PC-3 (cell line): ENCODE measurements at regions not wholly inside any gene's neighbourhood (a gene's known extent, or its start where the extent isn't known, plus 50 kb on each side); places are given as distances from the start of the nearest gene placed in this dataset.

ENCODE experiments used
- ATAC-seq: fragments of 200-7000 bp; cut with Tn5 transposase; 2 replicates; pipeline ENCODE4 v1.9.1; 2020; ENCODE audit warnings: mild to moderate bottlenecking, moderate library complexity
- BruUV-seq: library from RNA; stranded (reverse); fragments of 400-500 nt; replicated peaks from 2 replicates; lab custom pipeline; 2021; lab: Mats Ljungman, UMichigan
- CTCF ChIA-PET: fragments of 300-600 bp; sonication (Branson Sonifier 250); formaldehyde crosslinking; loops from one replicate; lab custom pipeline; 2022; ENCODE audit warnings: antibody characterized with exemption; lab: Charles Lee
- POLR2A ChIA-PET: fragments of 300-600 bp; sonication (Branson Sonifier 250); formaldehyde crosslinking; loops from one replicate; lab custom pipeline; 2022; ENCODE audit warnings: antibody characterized with exemption; ENCODE audit not compliant: unreplicated experiment; lab: Charles Lee
- DNase-seq: peaks from one replicate; pipeline ENCODE4 v3.0.0-alpha.2; 2015
- H2AFZ ChIP-seq: fragments of 300-600 bp; sonication (generic); 2 replicates; pipeline ENCODE4 v1.6.0; 2016; ENCODE audit warnings: antibody characterized with exemption, low read length
- H3F3A ChIP-seq: fragments of 300-600 bp; sonication (generic); one replicate; pipeline ENCODE4 v1.6.0; 2017; ENCODE audit warnings: antibody characterized with exemption, low read length, control low read depth, mild to moderate bottlenecking; ENCODE audit not compliant: unreplicated experiment
- H3K27ac ChIP-seq: fragments of 300-600 bp; sonication (generic); 2 replicates; pipeline ENCODE4 v1.5.1; 2016; ENCODE audit warnings: mild to moderate bottlenecking, low read length
- H3K27me3 ChIP-seq: fragments of 300-600 bp; sonication (generic); 2 replicates; pipeline ENCODE4 v1.6.1; 2016; ENCODE audit warnings: low read length, mixed read lengths
- H3K36me3 ChIP-seq: fragments of 300-600 bp; sonication (generic); 2 replicates; pipeline ENCODE4 v1.6.1; 2016; ENCODE audit warnings: low read depth, mixed run types, low read length, mixed read lengths
- H3K4me1 ChIP-seq: fragments of 300-600 bp; sonication (generic); 2 replicates; pipeline ENCODE4 v1.5.1; 2016; ENCODE audit warnings: low read length; ENCODE audit not compliant: insufficient read depth
- H3K4me2 ChIP-seq: fragments of 300-600 bp; sonication (generic); 2 replicates; pipeline ENCODE4 v1.6.0; 2016; ENCODE audit warnings: low read length
- H3K4me3 ChIP-seq: fragments of 300-600 bp; sonication (generic); 2 replicates; pipeline ENCODE4 v1.5.1; 2016; ENCODE audit warnings: mild to moderate bottlenecking, low read length, mixed read lengths
- H3K79me2 ChIP-seq: fragments of 300-600 bp; sonication (generic); 2 replicates; pipeline ENCODE4 v1.6.1; 2017; ENCODE audit warnings: low read length, mixed read lengths
- H3K9ac ChIP-seq: fragments of 300-600 bp; sonication (generic); 2 replicates; pipeline ENCODE4 v1.6.0; 2016; ENCODE audit warnings: mild to moderate bottlenecking, low read length
- H3K9me2 ChIP-seq: fragments of 300-600 bp; sonication (generic); replicated peaks from 2 replicates; pipeline ENCODE4 v1.6.1; 2016; ENCODE audit warnings: mixed run types, low read length, mixed read lengths
- H3K9me3 ChIP-seq: fragments of 300-600 bp; sonication (generic); 2 replicates; pipeline ENCODE4 v1.6.1; 2016; ENCODE audit warnings: low read length, mixed read lengths
- H4K20me1 ChIP-seq: fragments of 300-600 bp; sonication (generic); 2 replicates; pipeline ENCODE4 v1.6.1; 2016; ENCODE audit warnings: low read length, mixed read lengths
- CTCF ChIP-seq: fragments of 300-600 bp; sonication (generic); conservative IDR thresholded peaks from 2 replicates; pipeline ENCODE4 v1.5.1; 2017; ENCODE audit warnings: antibody characterized with exemption, low read depth, mild to moderate bottlenecking, low read length
- EZH2 ChIP-seq: fragments of 300-600 bp; sonication (generic); IDR thresholded peaks from one replicate; pipeline ENCODE4 v1.6.1; 2017; ENCODE audit warnings: antibody characterized with exemption, mild to moderate bottlenecking, low read length; ENCODE audit not compliant: unreplicated experiment
- EZH2phosphoT487 ChIP-seq: fragments of 300-600 bp; sonication (generic); IDR thresholded peaks from 2 replicates; pipeline ENCODE4 v1.6.1; 2018; ENCODE audit warnings: mild to moderate bottlenecking, antibody characterized with exemption, low read length, borderline replicate concordance
- intact Hi-C: fragments of 100-400 bp; cut with micrococcal nuclease; formaldehyde crosslinking; loops from 2 replicates; pipeline ENCODE4 v1.9.0; 2023

- POLR2A ChIA-PET, result no interaction called here
- H4K20me1 ChIP-seq, result no peaks in the 10 kb centered on the region
- intact Hi-C loops, result no loop called here
- no peak overlapping the region for H3K4me3 ChIP-seq
- H3F3A ChIP-seq, result peaks cover 7% of the 10 kb centered on the region
- no peak overlapping the region for H3K27ac ChIP-seq
- no peaks in the 10 kb centered on the region for H3K27me3 ChIP-seq
- H3K4me2 ChIP-seq, result no peak overlapping the region
- no TSS peak for BruUV-seq
- ATAC-seq, result no peak
- H3K9ac ChIP-seq, result no peak overlapping the region
- no peak for TF ChIP-seq EZH2phosphoT487
- TF ChIP-seq EZH2, result no peak
- no peak for TF ChIP-seq CTCF
- H3K9me3 ChIP-seq, result no peaks in the 10 kb centered on the region
- no peaks in the 10 kb centered on the region for H3K36me3 ChIP-seq
- CTCF ChIA-PET, result no interaction called here
- no peak overlapping the region for H2AFZ ChIP-seq
- peaks cover 44% of the 10 kb centered on the region for H3K4me1 ChIP-seq
- H3K79me2 ChIP-seq, result no peaks in the 10 kb centered on the region
- DNase-seq, result no peak
- H3K9me2 ChIP-seq, result no peaks in the 10 kb centered on the region
These were observed 76.4 kb upstream of the ITGA6 start for GRCh38 chr2:172350839-172351479.

GRCh38 chr2:172351586-172351985 lies 75.8 kb upstream of the ITGA6 start:
- H3K36me3 ChIP-seq, result no peaks in the 10 kb centered on the region
- H3K9me3 ChIP-seq, result no peaks in the 10 kb centered on the region
- TF ChIP-seq EZH2phosphoT487 (no peak), EZH2 (no peak), CTCF (no peak)
- CTCF ChIA-PET, result no interaction called here
- POLR2A ChIA-PET, result no interaction called here
- no peaks in the 10 kb centered on the region for H3K27me3 ChIP-seq
- DNase-seq (no peak), ATAC-seq (no peak)
- H3K4me2 ChIP-seq, result no peak overlapping the region
- no peaks in the 10 kb centered on the region for H3K79me2 ChIP-seq
- H3F3A ChIP-seq, result peaks cover 7% of the 10 kb centered on the region
- H3K4me1 ChIP-seq, result peaks cover 39% of the 10 kb centered on the region
- intact Hi-C loops, result no loop called here
- H3K9ac ChIP-seq, result no peak overlapping the region
- H3K4me3 ChIP-seq, result no peak overlapping the region
- H4K20me1 ChIP-seq, result no peaks in the 10 kb centered on the region
- no TSS peak for BruUV-seq
- no peak overlapping the region for H2AFZ ChIP-seq
- H3K27ac ChIP-seq, result no peak overlapping the region
- H3K9me2 ChIP-seq, result no peaks in the 10 kb centered on the region

GRCh38 chr2:172354347-172354746 lies 73.0 kb upstream of the ITGA6 start:
- POLR2A ChIA-PET, result no interaction called here

More at GRCh38 chr2:172354347-172354746, 73.0 kb upstream of the ITGA6 start:
- Histone ChIP-seq H3K27me3 (no peaks in the 10 kb centered on the region), H3K9ac (no peak overlapping the region), H3K9me3 (no peaks in the 10 kb centered on the region), H3K4me3 (no peak overlapping the region), H2AFZ (no peak overlapping the region), H3K9me2 (no peaks in the 10 kb centered on the region), H4K20me1 (no peaks in the 10 kb centered on the region), H3K79me2 (no peaks in the 10 kb centered on the region), H3K4me2 (no peak overlapping the region), H3K27ac (no peak overlapping the region), H3F3A (peaks cover 3% of the 10 kb centered on the region), H3K36me3 (no peaks in the 10 kb centered on the region), H3K4me1 (peaks cover 13% of the 10 kb centered on the region)
- intact Hi-C loops, result no loop called here
- CTCF ChIA-PET, result interaction anchor here (0.5 kb wide), 1 partner anchor 13 kb away, joined by 4 read pairs; no protein-coding TSS in a partner anchor
- no peak for TF ChIP-seq CTCF
- TF ChIP-seq EZH2phosphoT487, result no peak
- no peak for ATAC-seq
- no TSS peak for BruUV-seq
- DNase-seq, result no peak
